Astrocyte of the hippocampus (primary cell): ENCODE measurements at regions not wholly inside any gene's neighbourhood (a gene's known extent, or its start where the extent isn't known, plus 50 kb on each side); places are given as distances from the start of the nearest gene placed in this dataset.
"Not testable (repeated sequence)": the region's sequence is repeated elsewhere in the genome, so short reads cannot be mapped to it uniquely, and the experiment has no call there.

ENCODE experiments used
- DNase-seq: peaks from one replicate; pipeline ENCODE4 v3.0.0; 2011; ENCODE audit warnings: low read depth, low spot score

DNA sequence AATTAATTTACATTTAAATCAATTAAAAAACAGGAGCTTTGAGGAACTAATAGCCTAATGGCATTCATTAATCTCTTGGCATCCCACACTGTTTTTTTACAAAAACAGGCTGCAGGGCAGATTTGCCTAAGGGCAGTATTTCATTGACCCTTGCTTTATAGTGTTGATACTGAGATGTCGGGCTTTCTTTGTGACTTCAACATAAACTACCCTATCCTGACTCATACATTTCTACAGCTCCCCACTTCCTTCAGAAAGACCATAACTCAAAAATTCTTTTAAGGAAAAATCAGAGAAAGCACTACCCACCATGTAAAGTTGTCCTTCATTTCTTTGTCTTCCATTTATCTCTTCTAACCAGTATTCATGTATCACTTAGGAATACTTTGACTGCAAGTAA is 92.2 kb upstream of the NT5E start:
- DNase-seq = no peak

DNA sequence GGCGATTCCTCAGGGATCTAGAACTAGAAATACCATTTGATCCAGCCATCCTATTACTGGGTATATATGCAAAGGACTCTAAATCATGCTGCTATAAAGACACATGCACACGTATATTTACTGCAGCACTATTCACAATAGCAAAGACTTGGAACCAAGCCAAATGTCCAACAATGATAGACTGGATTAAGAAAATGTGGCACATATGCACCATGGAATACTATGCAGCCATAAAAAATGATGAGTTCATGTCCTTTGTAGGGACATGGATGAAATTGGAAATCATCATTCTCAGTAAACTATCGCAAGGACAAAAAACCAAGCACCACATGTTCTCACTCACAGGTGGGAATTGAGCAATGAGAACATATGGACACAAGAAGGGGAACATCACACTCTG is 93.1 kb upstream of the NT5E start:
- not testable (repeated sequence) for DNase-seq

DNA sequence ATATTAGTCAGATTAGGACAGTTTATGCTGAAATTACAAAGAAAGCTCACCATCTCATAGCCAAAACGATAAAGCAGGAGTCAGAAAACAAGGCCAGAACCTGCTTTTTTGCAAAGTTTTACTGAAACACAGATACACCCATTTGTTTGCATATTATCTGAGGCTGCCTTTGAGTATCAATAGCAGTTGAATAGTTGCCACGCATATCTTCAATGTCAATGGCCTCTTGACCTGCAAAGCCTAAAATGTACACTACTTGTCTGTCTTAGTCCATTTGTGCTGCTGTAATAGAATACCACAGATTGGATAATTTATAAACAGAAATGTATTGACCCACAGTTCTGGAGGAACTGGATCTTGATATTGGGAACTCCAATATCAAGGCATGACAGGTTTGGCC is 94.1 kb upstream of the NT5E start:
- DNase-seq = no peak

DNA sequence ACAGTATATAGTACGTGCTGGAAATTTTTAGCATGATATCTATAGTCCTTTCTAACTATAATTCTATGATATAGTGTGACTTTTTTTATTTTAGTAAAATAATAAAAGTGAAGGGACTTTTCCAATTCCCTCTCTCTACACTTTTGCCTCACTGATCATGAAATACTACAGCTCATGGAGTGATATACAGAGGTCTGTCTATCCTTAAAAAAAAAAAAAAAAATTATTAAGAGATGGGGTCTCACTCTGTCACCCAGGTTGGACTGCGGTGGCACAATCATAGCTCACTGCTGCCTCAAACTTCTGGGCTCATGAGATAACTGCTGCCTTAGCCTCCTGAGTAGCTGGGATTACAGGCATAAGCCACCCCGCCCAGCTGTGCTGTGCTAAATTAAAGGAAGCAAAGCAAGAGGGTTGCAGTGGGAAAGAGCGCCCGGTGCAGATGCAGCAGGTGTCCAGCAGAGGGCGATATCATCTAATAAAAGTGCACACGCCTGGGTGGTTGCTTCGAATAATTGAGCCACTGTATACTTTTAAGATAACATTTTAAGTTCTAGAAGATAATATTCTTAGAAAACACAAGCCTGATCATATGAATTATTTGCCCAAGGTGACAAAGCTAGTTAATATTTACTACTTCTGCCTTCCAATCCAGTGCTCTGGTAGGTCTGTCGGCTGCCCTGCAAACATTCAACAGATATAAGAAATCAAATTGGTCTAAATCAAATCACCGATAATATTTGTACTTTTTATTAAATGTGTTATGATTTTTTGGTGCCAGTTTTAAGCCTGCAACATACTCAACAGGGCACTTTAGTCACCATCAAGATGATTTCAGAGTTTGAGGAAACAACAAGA is 94.9 kb upstream of the NT5E start:
- peak; percentile 82 for DNase-seq

DNA sequence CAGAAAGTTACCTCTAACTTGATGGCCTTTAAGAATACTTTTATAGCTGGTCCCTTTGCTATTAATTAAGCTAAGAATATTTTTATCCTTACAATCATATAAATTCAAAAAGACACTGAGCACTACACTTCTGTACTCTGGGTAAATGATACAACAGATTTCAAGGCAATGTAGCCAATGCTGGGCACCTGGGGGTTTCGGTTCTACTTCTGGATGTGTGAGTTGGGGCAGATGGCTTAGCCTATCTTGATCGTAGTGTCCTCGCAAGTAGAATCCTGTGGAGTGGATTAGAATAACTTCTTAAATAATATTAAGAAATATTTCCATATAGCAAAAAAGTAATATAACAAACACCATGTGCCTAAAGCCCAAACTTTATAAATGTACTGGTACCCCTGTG is 96.9 kb upstream of the NT5E start:
- no peak for DNase-seq

DNA sequence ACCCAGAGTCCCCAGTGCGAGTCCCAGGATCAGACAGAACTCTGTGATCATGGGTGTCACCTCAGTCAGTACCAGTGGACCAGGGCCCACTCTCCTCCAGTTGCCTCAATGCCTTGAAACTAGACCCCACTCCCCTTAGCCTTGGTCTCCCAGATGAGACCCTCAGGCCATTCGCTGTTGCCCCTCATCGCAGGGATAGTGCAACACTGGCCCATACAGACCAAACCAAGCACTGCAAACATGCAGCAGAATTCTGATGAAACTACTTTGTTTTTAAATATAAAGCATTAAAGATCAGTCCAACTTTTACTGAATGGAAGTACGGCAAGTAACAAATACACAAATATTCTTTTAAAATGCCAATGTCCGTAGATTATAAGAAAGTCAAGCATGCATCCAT is 101.2 kb upstream of the NT5E start:
- no peak for DNase-seq

DNA sequence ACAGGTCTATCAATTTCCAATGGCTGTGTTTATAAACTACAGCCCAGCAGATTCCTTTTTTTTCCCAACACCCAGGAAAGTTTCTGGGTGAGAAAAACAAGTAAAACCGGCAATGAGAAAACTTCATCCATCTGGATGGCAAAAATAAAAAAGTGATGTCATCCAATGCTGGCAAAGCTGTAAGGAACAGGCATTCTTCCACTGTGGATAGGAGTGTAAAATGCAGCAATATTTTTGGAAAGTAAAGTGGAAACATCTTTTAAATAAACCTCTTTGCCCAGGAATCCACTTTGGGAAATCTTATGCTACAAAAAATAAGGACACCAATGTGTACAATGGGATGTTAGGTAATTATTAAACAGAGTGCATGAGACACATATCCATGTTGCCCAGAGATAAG is 102.1 kb upstream of the NT5E start:
- DNase-seq = no peak

DNA sequence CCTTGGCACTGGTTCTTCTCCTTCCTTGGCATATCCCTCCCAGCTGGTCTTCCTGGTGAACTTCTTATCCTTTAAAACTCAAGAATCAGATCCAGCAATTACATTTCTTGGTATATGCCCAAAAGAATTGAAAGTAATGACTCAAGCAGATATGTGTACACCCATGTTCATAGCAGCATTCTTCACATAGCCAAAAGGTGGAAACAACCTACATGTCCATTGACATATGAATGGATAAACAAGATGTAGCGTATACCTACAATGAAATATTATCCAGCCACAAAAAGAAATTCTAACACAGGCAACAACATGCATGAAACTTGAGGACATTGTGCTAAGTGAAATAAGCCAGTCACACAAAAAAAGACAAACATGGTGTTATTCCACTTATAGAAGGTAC is 103.7 kb upstream of the NT5E start:
- no peak for DNase-seq

DNA sequence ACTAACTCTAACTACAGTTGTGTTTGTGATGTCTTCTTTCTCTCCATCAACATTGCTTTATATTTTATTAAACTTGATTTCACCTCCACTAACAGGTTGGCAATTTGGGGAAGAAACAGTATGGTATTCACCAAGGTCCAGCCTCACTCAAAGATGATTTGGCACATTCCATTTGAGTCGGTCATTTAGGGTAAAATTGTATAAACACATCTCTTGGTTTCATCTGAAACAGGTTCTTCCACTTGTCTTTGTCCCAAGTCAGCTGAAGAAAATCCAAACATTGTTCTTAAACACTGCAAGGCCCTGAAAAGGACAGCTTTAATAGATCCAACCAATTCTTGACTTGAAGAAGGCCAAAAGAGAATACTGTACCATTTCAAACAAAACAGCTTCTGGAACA is 104.9 kb upstream of the NT5E start:
- DNase-seq = no peak

DNA sequence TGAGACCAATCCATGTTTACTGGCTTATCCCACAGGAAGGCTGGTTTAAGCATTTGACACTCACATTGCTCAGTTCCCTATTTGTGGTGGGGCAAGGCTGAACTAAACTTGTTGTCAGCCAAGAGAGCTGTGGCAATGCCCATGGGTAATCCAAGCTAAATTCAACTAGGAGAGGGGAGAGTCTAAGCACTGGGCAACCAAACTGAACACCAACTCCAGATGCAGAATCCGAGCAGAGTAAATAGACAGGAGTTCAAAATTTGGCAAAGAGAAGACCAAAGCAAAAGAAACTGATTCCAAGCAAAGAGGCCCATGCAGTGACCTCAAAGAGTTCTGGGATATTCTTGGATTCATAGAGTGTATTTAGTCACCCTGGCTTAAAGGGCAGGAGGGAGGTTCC is 106.5 kb upstream of the NT5E start:
- no peak for DNase-seq

DNA sequence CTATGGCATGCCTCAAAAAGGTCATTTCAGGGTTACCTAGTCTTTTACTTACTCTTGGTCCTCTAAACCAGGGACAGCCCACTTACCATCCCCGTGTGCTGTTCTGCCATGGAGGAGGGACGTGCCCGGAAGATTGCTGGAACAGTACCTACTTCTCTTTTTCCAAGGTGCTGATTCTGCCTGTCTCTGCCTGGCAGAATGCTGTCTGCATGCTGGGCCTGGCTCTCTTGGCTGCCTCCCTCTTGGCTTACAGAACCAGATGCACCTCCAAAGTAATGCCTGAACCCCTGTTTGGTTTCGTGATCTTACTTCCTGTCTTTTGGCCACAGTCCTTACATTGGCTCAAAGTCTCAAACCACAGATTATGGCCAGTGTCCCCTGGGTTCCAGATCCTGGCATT is 120.7 kb upstream of the NT5E start:
- DNase-seq = no peak

DNA sequence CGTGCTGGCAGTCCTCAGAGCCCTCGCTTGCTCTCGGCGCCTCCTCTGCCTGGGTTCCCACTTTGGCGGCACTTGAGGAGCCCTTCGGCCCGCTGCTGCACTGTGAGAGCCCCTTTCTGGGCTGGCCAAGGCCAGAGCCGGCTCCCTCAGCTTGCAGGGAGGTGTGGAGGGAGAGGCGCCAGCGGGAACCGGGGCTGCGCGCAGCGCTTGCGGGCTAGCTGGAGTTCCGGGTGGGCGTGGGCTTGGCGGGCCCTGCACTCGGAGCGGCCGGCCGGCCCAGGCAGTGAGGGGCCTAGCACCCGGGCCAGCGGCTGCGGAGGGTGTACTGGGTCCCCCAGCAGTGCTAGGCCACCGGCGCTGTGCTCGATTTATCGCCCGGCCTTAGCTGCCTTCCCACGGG is 124.1 kb upstream of the NT5E start:
- DNase-seq = not testable (repeated sequence)

DNA sequence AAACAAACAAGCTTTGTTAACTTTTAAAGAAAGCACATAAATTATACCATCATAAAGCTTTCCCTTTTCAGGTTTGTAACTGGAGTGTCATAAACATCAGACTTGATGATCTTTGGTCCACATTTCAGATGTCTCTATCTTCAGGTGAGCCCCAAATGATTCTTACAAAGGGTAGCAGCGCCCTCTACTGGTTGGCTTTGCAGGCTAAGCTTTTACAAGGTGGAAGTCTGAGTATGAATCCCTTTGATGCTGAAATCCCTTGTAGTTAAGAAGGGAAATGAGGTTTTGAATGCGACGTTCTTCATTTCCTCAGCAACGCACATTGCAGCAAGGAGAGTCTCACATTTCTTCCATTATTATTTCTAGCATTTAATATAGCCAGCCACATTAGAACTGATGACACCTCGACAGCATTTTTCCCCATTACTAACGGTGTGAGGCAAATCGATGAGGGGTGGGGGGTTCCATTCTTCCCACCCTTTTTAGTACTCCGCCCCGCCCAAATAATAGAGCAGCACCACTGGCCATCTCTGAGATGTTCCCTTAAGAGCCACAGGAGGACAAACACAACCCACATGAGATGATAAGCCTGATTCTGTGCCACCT is 126.3 kb upstream of the NT5E start:
- DNase-seq = peak; percentile 86

DNA sequence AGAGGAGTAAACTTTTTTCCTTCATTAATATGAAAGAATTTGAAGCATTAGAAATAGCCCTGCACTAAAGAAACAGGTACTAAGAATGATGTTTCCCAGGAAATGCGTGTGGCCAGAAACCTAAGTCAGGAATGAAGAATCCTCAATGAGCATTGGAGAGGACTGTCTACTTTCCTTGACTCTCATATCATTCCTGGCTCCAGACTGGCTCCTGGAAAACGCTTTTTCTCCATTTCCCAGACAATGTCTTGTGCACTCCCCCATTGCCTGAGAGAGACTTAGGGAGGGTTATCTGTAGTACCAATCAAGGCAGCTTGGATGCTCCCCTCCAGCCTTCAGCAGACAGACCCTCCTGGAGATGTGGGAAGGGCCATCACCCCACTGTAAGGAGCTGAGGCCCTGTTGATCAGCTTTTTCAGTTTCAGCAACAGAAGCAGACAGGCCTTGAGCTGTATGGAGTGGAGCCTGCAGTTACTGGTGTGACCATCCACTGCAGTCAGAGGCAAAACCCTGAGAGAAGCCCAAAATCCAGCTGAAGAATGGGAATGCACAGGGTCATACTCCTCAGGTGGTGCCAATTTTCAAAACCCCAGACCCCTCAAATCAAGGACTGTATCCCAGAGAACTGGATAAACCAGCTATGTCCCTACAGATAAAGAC is 127.3 kb upstream of the NT5E start:
- no peak for DNase-seq

DNA sequence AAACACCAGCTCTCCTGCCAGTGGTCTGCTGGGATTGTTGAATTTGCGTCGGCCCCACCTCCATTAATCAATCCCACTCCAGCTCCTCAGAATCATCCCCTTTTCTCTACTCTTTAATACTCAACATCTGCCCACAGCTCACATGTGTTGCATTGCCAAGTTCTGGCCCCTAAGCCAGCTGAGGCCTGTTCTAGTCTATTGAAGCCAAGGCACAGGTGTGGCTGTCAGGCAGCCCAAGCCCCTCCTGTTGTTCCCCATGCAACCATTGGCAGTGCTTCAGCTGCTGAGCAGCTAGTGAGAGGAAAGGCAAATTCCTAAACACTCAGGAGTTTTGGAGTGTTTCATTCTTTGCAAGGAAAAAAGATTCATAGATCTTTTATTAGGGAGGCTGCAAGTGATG is 128.0 kb upstream of the NT5E start:
- no peak for DNase-seq

DNA sequence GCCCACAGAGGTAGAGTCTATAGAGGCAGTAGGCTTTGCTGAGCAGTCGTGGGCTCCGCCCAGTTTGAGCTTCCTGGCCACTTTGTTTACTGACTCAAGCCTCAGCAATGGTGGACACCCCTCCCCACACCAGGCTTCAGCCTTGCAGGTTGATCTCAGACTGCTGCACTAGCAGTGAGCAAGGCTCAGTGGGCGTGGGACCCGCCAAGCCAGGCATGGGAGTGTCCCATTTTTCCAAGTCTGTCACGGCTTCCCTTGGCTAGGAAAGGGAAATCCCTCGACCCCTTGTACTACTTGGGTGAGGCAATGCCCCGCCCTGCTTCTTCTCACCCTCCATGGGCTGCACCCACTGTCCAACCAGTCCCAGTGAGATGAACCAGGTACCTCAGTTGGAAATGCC is 135.3 kb upstream of the NT5E start:
- DNase-seq = no peak

DNA sequence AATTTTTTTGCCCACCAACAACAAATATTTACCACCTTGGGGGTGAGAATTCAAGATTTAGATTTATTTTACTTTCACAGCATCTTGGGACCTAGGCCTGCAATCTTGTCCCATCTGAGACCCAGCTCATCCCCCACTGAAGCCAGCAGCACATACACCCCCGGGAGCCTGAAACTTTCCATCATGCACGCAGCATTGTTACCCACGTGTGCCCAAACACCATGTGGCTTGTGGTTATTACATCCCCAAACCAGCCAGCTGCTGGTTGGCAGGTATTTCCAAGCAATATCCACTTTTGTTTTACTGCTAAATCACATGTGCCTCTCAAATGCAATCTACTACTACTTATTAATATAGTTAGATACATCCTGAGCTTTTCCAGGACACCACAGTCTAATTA is 149.3 kb upstream of the NT5E start:
- no peak for DNase-seq

DNA sequence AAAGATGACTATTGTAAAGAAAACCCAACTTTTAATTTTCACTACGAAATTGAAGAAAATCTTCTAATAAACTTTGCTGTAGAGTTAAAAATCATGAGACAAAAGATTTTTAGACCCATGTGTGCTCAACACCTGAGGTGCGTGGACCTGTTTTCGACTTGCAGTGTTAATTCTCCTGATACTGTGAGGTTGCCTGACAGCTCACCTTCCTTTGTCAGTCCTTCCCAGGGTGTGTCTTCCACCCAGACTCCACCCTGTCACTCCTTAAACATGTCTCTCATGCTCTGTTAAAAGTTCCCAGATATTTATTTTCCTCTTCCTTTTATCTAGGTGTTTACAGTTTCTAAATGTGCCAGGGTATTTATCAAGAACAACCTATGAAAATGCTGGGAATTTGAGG is 151.3 kb upstream of the NT5E start:
- no peak for DNase-seq

DNA sequence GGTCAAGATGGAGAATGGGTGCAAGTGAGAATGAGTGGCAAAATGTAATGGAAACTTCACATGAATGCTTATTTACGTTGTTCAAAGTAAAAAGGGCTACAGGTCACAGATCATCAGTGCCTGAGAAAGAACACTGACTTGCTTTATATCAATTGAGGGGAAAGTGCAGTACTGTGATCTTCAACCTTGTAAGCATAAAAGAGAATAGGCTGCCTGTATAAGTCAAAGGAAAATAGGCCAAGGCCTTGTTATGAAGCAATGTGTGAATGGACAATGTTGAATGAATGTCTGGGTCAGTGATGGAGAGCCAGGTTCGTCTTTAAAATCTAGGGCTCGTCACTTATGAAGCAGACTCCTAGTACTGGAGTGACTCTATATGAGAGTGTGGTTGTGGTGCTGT is 158.6 kb upstream of the NT5E start:
- DNase-seq = no peak

DNA sequence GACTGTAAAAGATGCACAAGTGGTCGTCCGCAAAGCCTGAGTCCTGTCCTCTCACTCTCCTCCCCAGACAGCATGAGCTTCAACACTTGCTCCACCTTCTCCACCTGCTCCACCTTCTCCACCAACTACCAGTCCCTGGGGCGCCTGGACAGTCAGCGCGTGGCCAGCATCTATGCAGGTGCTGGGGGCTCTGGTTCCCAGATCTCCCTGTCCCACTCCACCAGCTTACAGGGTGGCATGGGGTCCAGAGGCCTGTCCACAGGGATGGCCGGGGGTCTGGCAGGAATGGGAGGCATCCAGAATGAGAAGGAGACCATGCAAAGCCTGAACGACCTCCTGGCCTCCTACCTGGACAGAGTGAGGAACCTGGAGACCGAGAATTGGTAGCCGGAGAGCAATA is 162.2 kb upstream of the NT5E start:
- DNase-seq = no peak

DNA sequence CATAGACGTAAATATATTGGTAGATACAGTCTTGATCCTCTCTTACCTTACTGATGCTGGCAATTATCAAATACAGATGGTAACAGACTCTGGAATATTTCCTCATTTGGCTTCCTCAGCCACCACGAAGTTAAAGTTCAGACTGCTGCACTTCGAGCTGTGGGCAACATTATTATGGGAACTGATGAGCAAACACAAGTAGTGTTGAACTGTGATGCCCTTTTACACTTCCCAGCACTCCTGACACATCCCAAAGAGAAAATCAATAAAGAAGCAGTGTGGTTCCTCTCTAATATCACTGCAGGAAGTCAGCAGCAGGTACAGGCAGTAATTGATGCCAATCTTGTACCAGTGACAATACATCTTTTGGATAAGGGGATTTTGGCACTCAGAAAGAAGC is 162.7 kb upstream of the NT5E start:
- DNase-seq = no peak

DNA sequence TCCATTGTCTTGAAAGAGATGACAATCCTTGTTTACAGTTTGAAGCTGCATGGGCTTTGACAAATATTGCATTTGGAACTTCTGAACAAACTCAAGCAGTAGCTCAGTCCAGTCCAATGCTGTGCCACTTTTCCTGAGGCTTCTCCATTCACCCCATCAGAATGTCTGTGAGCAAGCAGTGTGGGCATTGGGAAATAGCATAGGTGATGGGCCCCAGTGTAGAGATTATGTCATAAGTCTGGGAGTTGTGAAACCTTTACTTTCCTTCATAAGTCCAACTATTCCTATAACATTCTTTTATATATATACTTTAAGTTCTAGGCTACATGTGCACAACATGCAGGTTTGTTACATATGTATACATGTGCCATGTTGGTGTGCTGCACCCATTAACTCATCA is 163.4 kb upstream of the NT5E start:
- DNase-seq = not testable (repeated sequence)

DNA sequence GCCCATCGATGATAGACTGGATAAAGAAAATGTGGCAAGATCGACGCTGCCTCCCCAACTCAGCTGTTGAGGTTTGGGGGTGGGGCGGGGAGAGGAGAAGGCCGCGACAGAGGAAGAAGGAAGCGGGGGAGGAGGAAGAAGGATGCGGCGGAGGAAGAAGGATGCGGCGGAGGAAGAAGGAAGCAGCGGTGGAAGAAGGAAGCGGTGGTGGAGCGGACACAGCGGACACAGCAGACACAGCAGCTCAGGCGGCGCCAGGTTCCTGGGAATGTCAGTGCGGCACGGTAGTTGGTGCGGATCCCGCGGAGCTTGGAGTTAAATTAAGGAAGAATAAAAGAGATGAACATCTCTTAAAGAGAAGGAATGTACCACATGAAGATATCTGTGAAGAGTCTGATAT is 163.9 kb upstream of the NT5E start:
- DNase-seq = no peak
